Adrenal gland (tissue), 9 donors: ENCODE measurements at regions not wholly inside any gene's neighbourhood (a gene's known extent, or its start where the extent isn't known, plus 50 kb on each side); places are given as distances from the start of the nearest gene placed in this dataset.

ENCODE experiments used
- DNase-seq, 7 donors: peaks; one replicate each; pipeline ENCODE4 v3.0.0-alpha.2; 2019 to 2020
- H3K27ac ChIP-seq, 5 donors: fragments of 200-600 bp; sonication (generic) in 4 of 5; 1 replicate in 3 of 5; 2 replicates in 2 of 5; pipeline versions ENCODE4 v1.5.1 to v1.8.0; 2016 to 2020; ENCODE audit warnings: mild to moderate bottlenecking in 1 of 5
- H3K27me3 ChIP-seq: fragments of 200-600 bp; 2 replicates; pipeline ENCODE4 v1.8.0; 2021
- H3K36me3 ChIP-seq, 2 donors: fragments of 200-600 bp; replicated peaks in 1 of 2; 1 replicate in 1 of 2; 2 replicates in 1 of 2; pipeline versions ENCODE4 v1.5.1 to v1.8.0; 2018 to 2022
- H3K4me1 ChIP-seq, 2 donors: fragments of 200-600 bp; replicated peaks in 1 of 2; 1 replicate in 1 of 2; 2 replicates in 1 of 2; pipeline versions ENCODE4 v1.5.1 to v1.8.0; 2018 to 2021
- H3K4me3 ChIP-seq, 4 donors: fragments of 200-600 bp; sonication (generic) in 3 of 4; one replicate each; pipeline ENCODE4 v1.5.1; 2016 to 2018
- H3K9me3 ChIP-seq, 3 donors: fragments of 200-600 bp; sonication (generic) in 1 of 3; replicated peaks in 1 of 3; 1 replicate in 2 of 3; 2 replicates in 1 of 3; pipeline versions ENCODE4 v1.5.1 to v1.8.0; 2016 to 2021
- POLR2A ChIP-seq, 2 donors: fragments of 450-650 bp; IDR thresholded peaks; one replicate each; pipeline ENCODE4 v1.6.1; 2017; ENCODE audit warnings: antibody characterized with exemption in 2 of 2, mild to moderate bottlenecking in 2 of 2, moderate library complexity in 1 of 2
- WGBS, 4 donors: extraction: QIAGEN DNeasy Blood & Tissue Kit in 2 of 4; methylation state at CpG; one replicate each; pipeline versions ENCODE4 v1.1.5 to v1.1.7; 2013 to 2017; 5-methylcytosine and 5-hydroxymethylcytosine counted together
- intact Hi-C, 2 donors: fragments of 100-400 bp; cut with DNase I; formaldehyde crosslinking; loops; one replicate each; pipeline versions ENCODE4 v1.14.1 to v1.15.0; 2022 to 2023
- TF ChIP-seq, protein P1 (sequence below), 6 experiments: fragments of 450-650 bp in 4 of 6; fragments of 200-600 bp in 2 of 6; sonication (generic) in 1 of 6; IDR thresholded peaks; 1 replicate in 5 of 6; 2 replicates in 1 of 6; pipeline versions ENCODE4 v1.5.1 to v1.8.0; 2016 to 2021; ENCODE audit warnings: antibody characterized with exemption in 6 of 6, mild to moderate bottlenecking in 2 of 6, moderate library complexity in 1 of 6
- donor health status: healthy with polysubstance abuse.
- donor health status: Bipolar disorder and iron deficiency.
- donor health status: DM: yes; HTN: yes; CAD: no.
- donor health status: DM: no; HTN: no; CAD: no.
- donor health status: DM: no; HTN: no; CAD: no.

DNA sequence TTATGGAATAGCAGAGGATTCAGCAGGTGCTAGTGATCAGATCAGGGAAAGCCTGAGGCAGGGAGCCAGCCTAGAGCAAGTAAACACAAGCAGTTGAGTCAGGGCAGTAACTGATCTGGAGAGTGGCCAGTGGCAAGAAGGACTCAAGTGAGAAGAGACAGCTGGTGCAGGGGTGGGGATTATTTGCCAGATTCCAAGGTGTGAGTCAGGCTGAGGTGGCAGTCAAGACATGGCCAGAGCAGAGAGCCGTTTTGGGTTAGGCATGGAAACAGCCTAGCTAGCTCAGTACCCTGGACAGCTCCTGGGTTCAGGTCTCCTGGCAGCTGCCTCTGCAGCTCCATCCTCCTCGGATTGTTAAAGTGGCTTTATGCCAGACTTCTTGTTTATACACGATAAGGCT is 281.9 kb upstream of the ONECUT1 start:
- intact Hi-C loops = no loop called here
- DNase-seq = peak; percentile 61 to 85 (median 73)

DNA sequence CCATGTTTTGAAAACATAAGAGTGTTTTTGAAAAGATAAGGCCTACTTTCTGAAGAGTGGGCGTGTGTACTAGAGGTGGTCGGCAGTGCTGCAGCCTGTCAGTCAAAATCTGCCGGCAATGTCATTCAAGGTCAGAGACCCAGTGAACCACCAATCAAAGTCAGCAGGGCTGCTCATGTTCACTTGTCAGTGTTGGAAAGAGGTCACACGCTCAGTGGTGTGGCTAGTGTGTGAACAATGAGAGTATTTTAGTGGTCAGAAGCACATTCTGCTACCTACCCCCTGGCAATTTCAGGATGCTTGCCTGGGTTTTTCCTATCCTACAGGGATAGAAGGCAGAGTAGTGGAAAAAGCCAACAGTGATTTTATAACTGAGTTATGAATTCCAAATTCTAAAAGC is 278.5 kb upstream of the ONECUT1 start:
- Histone ChIP-seq H3K9me3 (no peaks in the 10 kb centered on the region), H3K4me3 (no peak overlapping the region), H3K4me1 (no peaks in the 10 kb centered on the region), H3K27me3 (no peaks in the 10 kb centered on the region), H3K27ac (no peak overlapping the region), H3K36me3 (no peaks in the 10 kb centered on the region)
- no peak for DNase-seq
- 35 to 58% (median 50%) methylated on average over 4 of the region's 4 CpGs for WGBS, 4 donors
- intact Hi-C loops = no loop called here
- TF ChIP-seq, protein P1, sequence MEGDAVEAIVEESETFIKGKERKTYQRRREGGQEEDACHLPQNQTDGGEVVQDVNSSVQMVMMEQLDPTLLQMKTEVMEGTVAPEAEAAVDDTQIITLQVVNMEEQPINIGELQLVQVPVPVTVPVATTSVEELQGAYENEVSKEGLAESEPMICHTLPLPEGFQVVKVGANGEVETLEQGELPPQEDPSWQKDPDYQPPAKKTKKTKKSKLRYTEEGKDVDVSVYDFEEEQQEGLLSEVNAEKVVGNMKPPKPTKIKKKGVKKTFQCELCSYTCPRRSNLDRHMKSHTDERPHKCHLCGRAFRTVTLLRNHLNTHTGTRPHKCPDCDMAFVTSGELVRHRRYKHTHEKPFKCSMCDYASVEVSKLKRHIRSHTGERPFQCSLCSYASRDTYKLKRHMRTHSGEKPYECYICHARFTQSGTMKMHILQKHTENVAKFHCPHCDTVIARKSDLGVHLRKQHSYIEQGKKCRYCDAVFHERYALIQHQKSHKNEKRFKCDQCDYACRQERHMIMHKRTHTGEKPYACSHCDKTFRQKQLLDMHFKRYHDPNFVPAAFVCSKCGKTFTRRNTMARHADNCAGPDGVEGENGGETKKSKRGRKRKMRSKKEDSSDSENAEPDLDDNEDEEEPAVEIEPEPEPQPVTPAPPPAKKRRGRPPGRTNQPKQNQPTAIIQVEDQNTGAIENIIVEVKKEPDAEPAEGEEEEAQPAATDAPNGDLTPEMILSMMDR (IDR thresholded peaks at IDR 0.05) = no peak
- no peak for TF ChIP-seq POLR2A (IDR thresholded peaks at IDR 0.05)

More for the DNA sequence above, 281.9 kb upstream of the ONECUT1 start:
- no peak overlapping the region for H3K27ac ChIP-seq
- H3K36me3 ChIP-seq = no peaks in the 10 kb centered on the region
- no peaks in the 10 kb centered on the region for H3K4me1 ChIP-seq
- TF ChIP-seq, protein P1 (IDR thresholded peaks at IDR 0.05) = no peak
- TF ChIP-seq POLR2A (IDR thresholded peaks at IDR 0.05) = no peak
- no peaks in the 10 kb centered on the region for H3K9me3 ChIP-seq
- 0 to 6% (median 3%) methylated on average over 3 of the region's 3 CpGs for WGBS, 4 donors
- H3K4me3 ChIP-seq = no peak overlapping the region
- H3K27me3 ChIP-seq = no peaks in the 10 kb centered on the region

DNA sequence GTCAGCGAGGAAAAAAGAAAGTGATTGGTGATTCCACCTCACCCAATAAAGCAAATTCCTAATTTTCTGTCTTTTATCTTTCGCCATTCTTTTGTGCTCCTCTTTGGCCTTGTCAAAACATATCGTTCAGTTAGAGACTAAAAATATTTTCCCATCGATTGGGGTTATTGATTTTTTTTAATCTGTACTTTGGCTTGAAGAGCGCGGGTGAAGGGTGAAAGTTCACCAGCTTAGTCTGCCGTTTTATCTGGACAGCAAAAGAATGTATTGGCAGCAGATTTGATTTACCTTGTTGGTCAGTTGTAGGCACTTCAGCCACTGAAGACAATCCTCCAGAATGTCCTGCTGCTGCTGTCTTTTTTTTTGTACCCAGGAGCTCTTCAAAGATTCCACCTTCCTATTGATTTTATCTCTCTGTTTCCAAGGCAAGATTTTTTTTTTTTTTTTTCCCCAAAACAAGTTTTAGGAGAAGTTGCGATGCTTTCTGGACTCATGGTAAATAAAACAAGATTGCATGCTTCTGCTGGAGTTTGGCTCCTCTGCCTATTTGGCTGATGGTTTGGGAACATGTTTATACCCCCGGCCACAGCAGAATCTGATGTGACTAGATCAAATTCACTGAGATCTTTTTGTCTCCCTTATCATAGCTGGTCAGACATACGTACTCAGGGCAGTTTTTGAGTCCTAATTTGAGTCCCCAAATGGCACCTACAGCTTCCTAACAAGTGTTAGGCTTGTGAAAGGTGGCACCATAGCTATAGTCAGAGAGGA is 269.3 kb upstream of the ONECUT1 start:
- H3K36me3 ChIP-seq = no peaks in the 10 kb centered on the region
- WGBS, 4 donors = 74 to 80% (median 75%) methylated on average over 10 of the region's 10 CpGs
- no peak overlapping the region for H3K27ac ChIP-seq
- H3K4me1 ChIP-seq = no peaks in the 10 kb centered on the region
- H3K27me3 ChIP-seq = no peaks in the 10 kb centered on the region
- DNase-seq = no peak
- H3K4me3 ChIP-seq = no peak overlapping the region
- TF ChIP-seq, protein P1 (IDR thresholded peaks at IDR 0.05) = no peak
- no peak for TF ChIP-seq POLR2A (IDR thresholded peaks at IDR 0.05)
- intact Hi-C loops = no loop called here
- H3K9me3 ChIP-seq = no peaks in the 10 kb centered on the region

DNA sequence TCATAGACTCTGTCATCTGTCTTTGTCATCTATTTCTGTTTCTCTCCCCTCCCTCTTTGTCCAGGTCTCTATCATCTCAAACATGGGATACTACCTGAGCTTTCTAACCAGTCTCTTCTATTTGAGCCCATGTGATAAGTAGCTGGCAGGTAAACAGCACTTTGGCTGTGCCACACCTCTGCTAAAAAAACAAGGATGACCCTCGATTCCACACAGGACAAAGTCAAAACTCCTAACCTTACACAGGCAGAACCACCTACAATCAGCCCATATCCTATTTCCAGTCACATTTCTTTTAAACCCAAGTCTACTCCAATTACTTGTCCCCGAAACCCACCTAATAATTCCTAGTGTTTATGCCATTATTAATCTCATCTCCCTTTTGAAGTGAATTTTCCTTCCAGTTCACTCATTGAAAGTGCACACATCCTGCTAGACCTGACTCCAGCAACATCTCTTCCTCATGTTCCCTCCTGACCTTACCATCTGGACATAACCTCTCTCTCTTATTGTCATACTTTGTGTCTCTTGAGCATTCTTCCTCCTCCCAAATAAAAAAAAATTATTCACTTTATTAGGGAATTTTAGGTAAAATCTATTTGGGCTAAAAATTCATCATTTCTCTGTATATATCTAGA is 256.1 kb upstream of the ONECUT1 start:
- no peaks in the 10 kb centered on the region for H3K27me3 ChIP-seq
- 48 to 58% (median 52%) methylated on average over 2 of the region's 2 CpGs for WGBS, 4 donors
- H3K4me1 ChIP-seq = no peaks in the 10 kb centered on the region
- H3K9me3 ChIP-seq = no peaks in the 10 kb centered on the region
- H3K36me3 ChIP-seq = no peaks in the 10 kb centered on the region
- intact Hi-C loops = no loop called here
- no peak overlapping the region for H3K27ac ChIP-seq
- TF ChIP-seq, protein P1 (IDR thresholded peaks at IDR 0.05) = no peak
- DNase-seq = no peak
- H3K4me3 ChIP-seq = no peak overlapping the region
